Dermis blood vessel endothelial cell (primary cell): ENCODE measurements at regions not wholly inside any gene's neighbourhood (a gene's known extent, or its start where the extent isn't known, plus 50 kb on each side); places are given as distances from the start of the nearest gene placed in this dataset.
"Not testable (repeated sequence)": the region's sequence is repeated elsewhere in the genome, so short reads cannot be mapped to it uniquely, and the experiment has no call there.

Experiments
- DNase-seq: peaks from one replicate; pipeline ENCODE4 v3.0.0; 2010

- no peak for DNase-seq
Observed at GRCh38 chr7:41421056-41421455, 281.8 kb downstream of the INHBA start.

- DNase-seq: no peak
Observed at GRCh38 chr7:41420421-41420820, 282.5 kb downstream of the INHBA start.

- DNase-seq: no peak
Observed at GRCh38 chr7:41418337-41418736, 284.6 kb downstream of the INHBA start.

DNA sequence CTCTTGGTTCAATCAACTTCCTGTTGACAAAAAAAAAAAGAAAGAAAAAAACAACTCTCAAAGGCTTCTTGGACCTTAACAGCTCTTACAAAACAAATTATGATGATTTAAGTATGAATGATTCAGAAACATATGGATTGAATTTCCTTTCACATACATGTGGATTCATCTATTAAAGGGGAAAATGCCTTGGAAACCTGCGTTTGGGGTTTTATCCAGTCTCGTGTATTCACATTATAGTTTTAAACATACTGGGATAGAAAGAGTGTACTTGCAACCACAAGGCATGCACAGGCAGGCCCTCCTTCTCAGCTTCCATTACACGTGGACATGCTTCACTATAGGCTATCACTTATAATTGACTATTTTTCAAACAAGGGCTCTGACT lies 286.7 kb downstream of the INHBA start:
- no peak for DNase-seq

DNA sequence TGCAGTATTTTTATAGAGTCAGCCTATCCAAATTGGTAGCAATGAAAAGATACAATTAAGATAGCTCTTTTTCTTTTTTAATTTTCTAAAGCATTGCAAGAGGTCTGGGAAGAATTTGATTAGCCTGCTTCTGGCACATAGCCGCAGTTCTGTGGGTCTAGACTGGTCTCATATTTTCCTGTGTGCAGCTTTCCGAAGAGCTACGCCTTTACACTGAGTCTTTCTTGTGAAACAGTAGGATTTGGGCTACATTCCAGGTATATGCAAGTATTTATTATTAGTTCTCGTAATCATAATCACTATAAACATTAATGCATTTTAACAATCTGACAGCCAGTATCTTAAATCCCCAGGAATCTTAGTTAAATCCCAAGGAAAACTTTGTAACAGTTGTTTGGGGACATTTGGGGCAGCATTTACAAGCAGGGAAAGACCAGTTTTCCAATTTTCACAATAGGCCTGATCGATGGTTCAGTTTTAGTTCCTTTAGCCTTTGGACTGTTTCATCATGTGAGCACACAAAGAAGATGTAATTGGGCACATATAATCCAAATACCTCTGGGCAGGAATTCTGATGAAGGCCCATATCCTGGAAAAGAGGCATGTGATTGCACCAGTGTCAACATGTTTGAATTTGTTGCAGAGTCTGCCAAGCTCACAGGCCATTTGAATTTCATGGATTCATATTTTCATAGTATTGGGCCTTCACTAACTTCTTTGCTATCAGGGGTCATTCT lies 287.3 kb downstream of the INHBA start:
- DNase-seq: no peak

GRCh38 chr7:41415051-41415450 lies 287.8 kb downstream of the INHBA start:
- DNase-seq: no peak

GRCh38 chr7:41404375-41405074 lies 298.4 kb downstream of the INHBA start:
- no peak for DNase-seq

DNA sequence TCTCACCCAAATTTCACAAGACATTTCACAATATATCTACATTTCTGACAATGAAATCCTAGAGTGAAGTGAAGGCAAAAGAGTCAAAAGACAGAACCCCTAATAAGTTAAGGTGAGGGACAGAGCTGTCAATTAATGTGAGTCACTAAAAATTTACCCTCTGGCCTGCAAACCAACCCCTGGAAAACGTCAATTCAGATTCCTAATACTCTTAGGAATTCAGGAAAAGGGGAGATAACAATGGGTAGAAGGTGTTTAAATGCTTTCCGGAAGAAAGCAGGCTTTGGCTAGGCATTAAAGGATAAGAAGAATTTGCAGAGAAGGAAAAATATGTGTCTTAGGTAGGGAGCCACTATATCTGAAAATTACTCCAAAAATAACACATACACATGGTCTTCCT lies 299.6 kb downstream of the INHBA start:
- DNase-seq: no peak

DNA sequence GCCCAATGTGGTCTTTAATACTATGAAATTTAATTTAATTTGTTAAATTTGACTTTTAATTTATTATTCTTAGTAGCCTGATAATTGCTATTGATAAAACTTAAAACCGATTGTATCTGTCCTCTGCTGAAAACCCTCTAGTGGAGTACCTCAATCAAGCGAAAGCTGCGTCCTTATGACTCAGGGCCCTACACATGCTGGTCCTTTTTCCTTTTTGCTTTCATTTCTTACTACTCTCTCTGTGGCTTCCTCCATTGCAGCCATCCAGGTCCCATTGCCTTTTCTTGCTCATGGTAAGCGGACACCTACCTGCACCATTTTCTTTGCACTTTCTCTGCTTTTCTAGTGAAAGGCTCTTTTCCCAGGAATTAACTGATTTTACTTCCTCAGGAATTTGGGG lies 301.1 kb downstream of the INHBA start:
- no peak for DNase-seq

- no peak for DNase-seq
Observed at GRCh38 chr7:41399171-41399570, 303.7 kb downstream of the INHBA start.

GRCh38 chr7:41391818-41392217 lies 311.1 kb downstream of the INHBA start:
- DNase-seq: no peak

- not testable (repeated sequence) for DNase-seq
Observed at GRCh38 chr7:41388933-41389332, 314.0 kb downstream of the INHBA start.

DNA sequence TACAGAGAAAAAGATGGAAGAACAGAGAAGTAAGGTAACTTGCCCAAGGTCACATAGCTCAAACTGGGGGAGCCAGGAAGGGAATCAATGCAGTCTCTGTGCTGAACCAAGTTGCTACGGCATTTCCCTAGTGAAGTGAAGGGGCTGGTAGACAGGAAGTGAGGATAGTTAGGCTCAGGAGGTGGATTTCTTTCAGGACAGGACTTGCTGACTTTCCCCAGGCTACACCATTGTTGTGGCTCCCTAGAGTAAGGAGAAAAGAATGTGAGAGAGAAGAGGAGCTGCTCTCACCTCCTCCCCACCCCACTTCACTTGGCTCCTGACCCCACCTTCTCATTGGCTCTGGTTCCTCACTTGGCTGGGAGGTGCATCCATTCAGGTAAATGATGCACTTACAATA lies 316.9 kb downstream of the INHBA start:
- no peak for DNase-seq

GRCh38 chr7:41384418-41384817 lies 318.5 kb downstream of the INHBA start:
- no peak for DNase-seq

- no peak for DNase-seq
Observed at GRCh38 chr7:41383596-41383995, 319.3 kb downstream of the INHBA start.

DNA sequence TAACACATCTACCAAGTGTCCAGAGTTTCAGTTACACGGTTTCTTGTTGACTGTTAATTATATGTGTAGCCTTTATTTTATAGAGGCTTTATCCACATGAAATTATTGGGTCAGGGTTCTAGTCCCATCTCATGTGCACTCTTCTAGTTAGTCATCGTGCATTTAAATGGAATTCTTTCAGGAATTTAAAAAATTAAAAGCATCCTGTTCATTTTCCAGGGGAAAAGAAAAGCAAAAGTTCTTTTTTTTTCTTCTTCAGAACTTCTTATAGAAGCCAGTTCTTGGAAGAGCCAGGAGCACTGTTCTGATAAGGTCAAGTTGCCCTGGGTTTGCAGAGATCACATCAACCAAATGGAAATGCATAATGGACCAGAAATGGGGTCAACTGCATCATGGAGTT lies 324.7 kb downstream of the INHBA start:
- DNase-seq: no peak

DNA sequence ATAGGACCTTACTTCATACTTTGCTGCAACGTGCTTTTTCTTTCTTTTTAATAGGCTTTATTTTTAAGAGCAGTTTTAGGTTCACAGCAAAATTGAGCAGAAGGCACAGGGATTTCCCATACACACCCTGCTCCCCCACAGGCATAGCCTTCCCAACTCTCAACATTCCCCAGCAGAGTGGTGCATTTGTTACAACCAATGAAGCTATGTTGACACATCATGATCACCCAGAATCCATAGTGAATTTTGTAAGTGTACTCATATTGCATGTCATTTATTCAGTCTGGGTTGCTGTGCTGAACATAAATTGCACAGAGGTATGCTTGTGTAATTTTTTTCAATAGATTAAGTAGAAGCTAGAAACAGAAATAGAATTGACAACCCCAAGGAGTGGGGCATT lies 327.3 kb downstream of the INHBA start:
- no peak for DNase-seq

- DNase-seq: no peak
Observed at GRCh38 chr7:41374150-41374848, 328.6 kb downstream of the INHBA start.

DNA sequence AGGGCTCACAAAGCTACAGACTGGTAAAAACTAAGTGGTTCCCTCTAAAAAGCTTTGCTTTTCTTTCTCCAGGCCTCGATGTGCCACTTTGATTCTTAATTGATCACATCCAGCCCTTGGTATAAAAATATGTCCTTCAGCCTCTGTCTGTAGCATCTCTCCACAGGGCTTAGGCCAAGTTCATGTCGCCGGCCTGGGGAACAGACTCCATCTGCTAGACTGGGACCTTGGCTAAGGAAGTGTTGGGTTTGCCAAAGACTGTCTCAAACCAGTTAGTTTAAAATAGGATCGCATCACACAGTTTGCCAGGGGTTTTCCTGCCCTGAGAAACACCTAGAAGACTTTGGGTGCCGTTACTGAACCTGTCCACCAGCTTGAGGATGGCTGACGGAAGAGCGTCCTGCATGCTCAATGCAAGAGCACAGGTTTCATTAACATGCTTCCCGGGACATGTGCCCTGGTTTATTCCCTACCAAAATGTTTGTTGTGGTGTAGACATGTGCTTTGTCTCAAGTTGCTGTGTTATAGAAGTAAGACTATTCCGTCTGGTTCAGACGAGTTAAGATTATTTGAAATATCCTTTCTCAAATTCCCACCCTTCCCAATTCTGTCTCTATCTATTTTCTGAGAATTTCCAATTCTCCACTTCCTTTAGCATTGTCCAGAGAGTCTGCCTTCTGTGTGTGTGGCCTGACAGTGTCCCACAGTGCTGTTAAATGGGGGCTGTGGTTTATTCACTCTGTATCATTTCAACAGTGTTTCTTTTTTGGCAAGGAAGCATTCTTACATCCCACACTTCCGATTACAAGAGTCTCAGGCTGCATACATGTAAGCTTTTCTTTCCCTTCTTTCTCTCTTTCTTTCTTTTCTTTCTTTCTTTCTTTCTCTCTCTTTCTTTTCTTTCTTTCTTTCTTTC lies 334.7 kb downstream of the INHBA start:
- no peak for DNase-seq

GRCh38 chr7:41351091-41351490 lies 351.8 kb downstream of the INHBA start:
- DNase-seq: no peak

- DNase-seq: no peak
Observed at GRCh38 chr7:41346878-41347277, 356.0 kb downstream of the INHBA start.

DNA sequence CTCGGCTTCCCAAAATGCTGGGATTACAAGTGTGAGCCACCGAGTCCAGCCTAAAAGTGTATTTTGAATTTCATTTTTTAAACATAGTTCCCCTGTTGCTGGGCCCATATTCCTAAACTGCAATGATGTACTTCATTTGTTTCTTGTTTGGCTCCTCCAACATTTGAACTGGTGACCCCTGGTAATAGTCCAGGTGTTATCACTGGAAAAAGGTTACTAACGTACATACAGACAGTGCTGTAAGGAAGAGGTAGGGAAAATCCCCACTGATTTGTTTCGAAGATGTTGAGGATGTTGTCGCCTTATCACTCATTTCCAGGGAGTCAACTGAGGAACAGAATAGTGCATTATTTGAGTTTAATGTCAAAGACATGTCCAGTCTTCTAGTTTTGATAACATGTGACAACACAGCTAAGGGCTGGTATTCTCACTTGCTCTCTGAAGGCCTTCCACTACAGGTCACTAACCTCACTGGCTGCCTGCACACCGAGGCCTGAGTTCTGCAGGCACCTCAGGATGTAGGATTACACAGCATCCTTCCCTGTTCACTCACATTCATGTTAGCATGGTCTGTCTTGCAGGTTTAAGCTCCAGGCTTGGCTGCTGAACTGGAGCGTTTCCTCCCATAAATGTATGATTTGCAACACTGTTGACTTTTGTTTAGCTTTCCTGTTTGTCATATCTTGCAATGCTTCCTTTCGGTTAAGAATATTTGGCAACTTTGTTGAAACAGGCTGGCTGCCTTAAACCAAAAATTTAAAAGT lies 362.8 kb downstream of the INHBA start:
- DNase-seq: no peak
